GM12878 (cell line): ENCODE measurements at regions not wholly inside any gene's neighbourhood (a gene's known extent, or its start where the extent isn't known, plus 50 kb on each side); places are given as distances from the start of the nearest gene placed in this dataset.
"Not testable (repeated sequence)": the region's sequence is repeated elsewhere in the genome, so short reads cannot be mapped to it uniquely, and the experiment has no call there.

ENCODE experiments used
- ATAC-seq: fragments of 200-7000 bp; cut with Tn5 transposase; 3 replicates; pipeline ENCODE4 v1.9.1; 2020; ENCODE audit warnings: mild to moderate bottlenecking, moderate library complexity
- BruUV-seq: library from RNA; stranded (reverse); fragments of 400-500 nt; replicated peaks from 2 replicates; lab custom pipeline; 2021; lab: Mats Ljungman, UMichigan
- CTCF ChIA-PET: fragments of 300-600 bp; sonication (Branson Sonifier 250); formaldehyde crosslinking; extraction: SDS; loops from one replicate; lab custom pipeline; 2021; ENCODE audit warnings: inconsistent platforms; lab: Yijun Ruan, JAX
- POLR2A ChIA-PET: fragments of 350-600 bp; formaldehyde crosslinking; extraction: SDS; loops from one replicate; lab custom pipeline; 2021; ENCODE audit warnings: inconsistent platforms; lab: Charles Lee
- RAD21 ChIA-PET: fragments of 300-600 bp; sonication (Branson Sonifier 250); formaldehyde crosslinking; loops from one replicate; lab custom pipeline; 2023; ENCODE audit warnings: antibody characterized with exemption; ENCODE audit not compliant: unreplicated experiment; lab: Charles Lee
- SMC1A ChIA-PET: fragments of 300-600 bp; sonication (Branson Sonifier 250); formaldehyde crosslinking; loops from one replicate; lab custom pipeline; 2023; ENCODE audit not compliant: unreplicated experiment, uncharacterized antibody; lab: Charles Lee
- DNase-seq: peaks from one replicate; pipeline ENCODE4 v3.0.0-alpha.2; 2011; ENCODE audit warnings: low read depth, low spot score
- FAIRE-seq: peaks from 3 replicates; lab custom pipeline; 2011; peaks lifted over from hg19 to GRCh38; lab: Jason Lieb, UNC
- H2AFZ ChIP-seq: 2 replicates; pipeline ENCODE4 v1.6.0; 2011; ENCODE audit warnings: low read depth, low read length, control low read depth; ENCODE audit not compliant: control insufficient read depth
- H3K27ac ChIP-seq: 2 replicates; pipeline ENCODE4 v1.5.1; 2011; ENCODE audit warnings: control low read depth; ENCODE audit not compliant: control insufficient read depth, insufficient read depth
- H3K27me3 ChIP-seq, 2 experiments: replicated peaks in 1 of 2; 2 replicates each; pipeline versions ENCODE4 v1.6.0 to v1.6.1; 2011; ENCODE audit warnings: low read length in 1 of 2; ENCODE audit not compliant: control insufficient read depth in 2 of 2, insufficient read depth in 2 of 2
- H3K36me3 ChIP-seq, 2 experiments: 2 replicates each; pipeline ENCODE4 v1.5.1; 2011; ENCODE audit warnings: low read length in 1 of 2; ENCODE audit not compliant: control insufficient read depth in 2 of 2, insufficient read depth in 2 of 2
- H3K4me1 ChIP-seq: 2 replicates; pipeline ENCODE4 v1.6.1; 2011; ENCODE audit warnings: mild to moderate bottlenecking, low read length, moderate library complexity, mixed read lengths; ENCODE audit not compliant: control insufficient read depth, insufficient read depth
- H3K4me2 ChIP-seq: 2 replicates; pipeline ENCODE4 v1.6.0; 2011; ENCODE audit warnings: control low read depth; ENCODE audit not compliant: control insufficient read depth, insufficient read depth
- H3K4me3 ChIP-seq: fragments of 200-600 bp; sonication (generic); 2 replicates; pipeline ENCODE4 v1.5.1; 2016
- H3K79me2 ChIP-seq: 2 replicates; pipeline ENCODE4 v1.6.0; 2011; ENCODE audit warnings: low read length; ENCODE audit not compliant: control insufficient read depth, insufficient read depth
- H3K9ac ChIP-seq: 2 replicates; pipeline ENCODE4 v1.8.0; 2011; ENCODE audit warnings: low read length, control low read depth, mixed read lengths; ENCODE audit not compliant: control insufficient read depth, insufficient read depth
- H3K9me3 ChIP-seq: replicated peaks from 3 replicates; pipeline ENCODE4 v1.5.1; 2011; ENCODE audit warnings: mild to moderate bottlenecking, low read length; ENCODE audit not compliant: control insufficient read depth, insufficient read depth
- H4K20me1 ChIP-seq: 2 replicates; pipeline ENCODE4 v1.6.0; 2011; ENCODE audit not compliant: control insufficient read depth, insufficient read depth
- WGBS: methylation state at CpG from one replicate; pipeline ENCODE4 v1.1.6; 2016; ENCODE audit warnings: low lambda C conversion rate; ENCODE audit not compliant: insufficient replicate concordance, insufficient coverage; ENCODE audit errors: missing lambda C conversion rate; 5-methylcytosine and 5-hydroxymethylcytosine counted together
- in situ Hi-C: fragments of 300-500 bp; cut with MboI; formaldehyde crosslinking; loops from 9 replicates; pipeline ENCODE4 v1.14.3; 2018; ENCODE audit warnings: mixed read lengths
- intact Hi-C: fragments of 100-400 bp; cut with micrococcal nuclease; formaldehyde crosslinking; loops from one replicate; pipeline ENCODE4 v1.14.2; 2022; ENCODE audit not compliant: unreplicated experiment

DNA sequence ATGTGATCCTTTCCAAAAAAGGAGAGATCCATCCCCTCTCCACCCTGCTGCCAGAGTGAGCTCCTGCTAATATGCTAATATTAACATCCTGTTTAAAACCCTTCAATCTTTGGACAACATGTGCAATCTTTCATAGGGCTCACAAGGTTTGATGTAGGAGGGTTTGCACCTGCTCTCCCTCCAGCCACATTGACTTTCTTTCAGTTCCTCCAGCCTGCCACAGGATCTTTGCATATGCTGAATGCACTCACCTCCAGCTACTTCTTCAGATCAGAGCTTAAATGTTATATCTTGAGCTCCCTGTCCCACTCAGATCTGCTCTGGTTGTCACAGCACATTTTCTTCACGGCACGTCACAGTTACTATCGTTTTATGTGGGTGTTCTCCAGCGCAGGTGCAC, 75.0 kb upstream of the NOMO2 start:
- in situ Hi-C loops, SMC1A ChIA-PET, RAD21 ChIA-PET, DNase-seq, H3K4me2 ChIP-seq, H3K27me3 ChIP-seq, intact Hi-C loops, H2AFZ ChIP-seq, H3K9ac ChIP-seq, H3K4me1 ChIP-seq, POLR2A ChIA-PET, CTCF ChIA-PET, H4K20me1 ChIP-seq, BruUV-seq, H3K4me3 ChIP-seq, H3K9me3 ChIP-seq, H3K27ac ChIP-seq, H3K79me2 ChIP-seq, H3K36me3 ChIP-seq: not testable (repeated sequence)
- FAIRE-seq (peak; percentile 47), ATAC-seq (peak; percentile 78)
- no CpG with 5 or more reads among the region's 4 CpGs for WGBS

DNA sequence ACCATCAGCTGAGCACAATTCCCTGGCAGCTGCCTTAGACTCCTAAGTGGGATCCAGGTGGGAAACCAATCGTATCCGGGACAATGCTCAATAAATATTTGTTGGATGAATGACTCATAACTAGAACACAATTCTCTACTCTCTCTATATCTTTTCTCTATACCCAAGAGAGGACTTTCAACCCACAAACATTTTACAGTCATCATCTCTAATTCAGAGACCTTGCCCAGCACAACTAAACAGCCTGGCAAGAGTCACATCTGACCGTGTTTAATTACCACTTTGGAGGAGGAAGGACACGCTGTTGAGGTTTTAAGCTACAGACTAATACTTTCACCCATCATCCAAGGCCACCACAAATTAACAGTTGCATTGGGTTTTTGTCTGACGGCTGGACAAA, 74.3 kb upstream of the NOMO2 start:
- FAIRE-seq, RAD21 ChIA-PET, H4K20me1 ChIP-seq, H3K9me3 ChIP-seq, BruUV-seq, H3K79me2 ChIP-seq, H3K4me2 ChIP-seq, CTCF ChIA-PET, intact Hi-C loops, SMC1A ChIA-PET, H3K36me3 ChIP-seq, H3K4me1 ChIP-seq, H3K27ac ChIP-seq, POLR2A ChIA-PET, in situ Hi-C loops, H2AFZ ChIP-seq, H3K4me3 ChIP-seq, H3K27me3 ChIP-seq, H3K9ac ChIP-seq, DNase-seq: not testable (repeated sequence)
- WGBS, result 28% methylated on average over 3 of the region's 5 CpGs
- peak; percentile 80 for ATAC-seq

DNA sequence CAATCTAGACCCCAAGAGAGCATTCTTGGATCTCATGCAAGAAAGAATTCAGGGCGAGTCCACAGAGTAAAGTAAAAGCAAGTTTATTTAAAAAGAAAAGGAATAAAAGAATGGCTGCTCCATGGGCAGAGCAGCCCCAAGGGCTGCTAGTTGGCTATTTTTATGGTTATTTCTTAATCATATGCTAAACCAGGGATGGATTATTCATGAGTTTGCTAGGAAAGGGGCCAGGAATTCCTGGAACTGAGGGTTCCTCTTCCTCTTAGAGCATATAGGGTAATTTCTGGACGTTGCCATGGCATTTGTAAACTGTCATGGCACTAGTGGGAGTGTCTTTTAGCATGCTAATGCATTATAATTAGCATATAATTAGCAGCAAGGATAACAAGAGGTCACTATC, 73.1 kb upstream of the NOMO2 start:
- no CpG with 5 or more reads among the region's 2 CpGs for WGBS
- H3K27me3 ChIP-seq, RAD21 ChIA-PET, ATAC-seq, H3K79me2 ChIP-seq, H4K20me1 ChIP-seq, H3K4me1 ChIP-seq, POLR2A ChIA-PET, H3K9me3 ChIP-seq, H2AFZ ChIP-seq, H3K4me2 ChIP-seq, DNase-seq, CTCF ChIA-PET, intact Hi-C loops, H3K27ac ChIP-seq, H3K36me3 ChIP-seq, H3K9ac ChIP-seq, SMC1A ChIA-PET, H3K4me3 ChIP-seq, FAIRE-seq, BruUV-seq, in situ Hi-C loops: not testable (repeated sequence)

DNA sequence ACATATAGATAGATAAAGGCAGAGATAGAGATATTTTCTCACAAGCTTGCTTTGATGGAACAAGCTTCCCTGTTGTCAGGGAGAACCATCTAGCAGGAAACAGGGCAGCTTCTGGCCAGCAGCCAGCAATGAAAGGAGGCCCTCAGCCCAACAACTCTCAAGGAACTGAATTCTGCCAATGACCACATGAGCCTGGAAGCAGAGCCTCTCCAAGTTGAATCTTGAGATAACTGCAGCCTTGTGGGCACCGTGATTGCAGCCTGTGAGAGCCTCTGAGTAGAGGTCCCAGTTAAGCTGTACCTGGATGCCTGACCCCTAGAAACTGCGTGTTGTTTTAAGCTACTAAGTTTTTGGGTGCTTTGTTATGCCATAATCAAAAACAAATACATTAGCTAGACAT, 69.8 kb upstream of the NOMO2 start:
- H3K36me3 ChIP-seq, BruUV-seq, H3K27ac ChIP-seq, FAIRE-seq, in situ Hi-C loops, H4K20me1 ChIP-seq, H3K79me2 ChIP-seq, H3K4me2 ChIP-seq, RAD21 ChIA-PET, DNase-seq, H3K9ac ChIP-seq, CTCF ChIA-PET, intact Hi-C loops, H3K4me3 ChIP-seq, H2AFZ ChIP-seq, SMC1A ChIA-PET, H3K9me3 ChIP-seq, POLR2A ChIA-PET, H3K27me3 ChIP-seq, ATAC-seq, H3K4me1 ChIP-seq: not testable (repeated sequence)
- WGBS, result no CpG with 5 or more reads among the region's 2 CpGs
